GM19240 (cell line): ENCODE measurements at regions not wholly inside any gene's neighbourhood (a gene's known extent, or its start where the extent isn't known, plus 50 kb on each side); places are given as distances from the start of the nearest gene placed in this dataset.

Experiments used
- DNase-seq: peaks from one replicate; pipeline ENCODE4 v3.0.0; 2011; ENCODE audit warnings: low spot score; ENCODE audit not compliant: insufficient read length

- DNase-seq: no peak
These were observed 243.2 kb upstream of the RAB4A start for GRCh38 chr1:229027622-229028182.

- no peak for DNase-seq
These were observed 242.4 kb upstream of the RAB4A start for GRCh38 chr1:229028544-229028943.

GRCh38 chr1:229028987-229029878 lies 241.7 kb upstream of the RAB4A start:
- no peak for DNase-seq

- DNase-seq: no peak
These were observed 241.1 kb upstream of the RAB4A start for GRCh38 chr1:229029879-229030235.

- DNase-seq: no peak
These were observed 240.3 kb upstream of the RAB4A start for GRCh38 chr1:229030630-229031029.

- no peak for DNase-seq
These were observed 239.8 kb upstream of the RAB4A start for GRCh38 chr1:229031061-229031460.

- DNase-seq: no peak
These were observed 239.2 kb upstream of the RAB4A start for GRCh38 chr1:229031481-229032341.

- DNase-seq: no peak
These were observed 238.5 kb upstream of the RAB4A start for GRCh38 chr1:229032375-229032774.

- DNase-seq: no peak
These were observed 237.4 kb upstream of the RAB4A start for GRCh38 chr1:229033480-229033879.

- no peak for DNase-seq
These were observed 236.6 kb upstream of the RAB4A start for GRCh38 chr1:229034342-229034741.

GRCh38 chr1:229035054-229035747 lies 235.7 kb upstream of the RAB4A start:
- DNase-seq: no peak

GRCh38 chr1:229035748-229036082 lies 235.2 kb upstream of the RAB4A start:
- no peak for DNase-seq

GRCh38 chr1:229037806-229038405 lies 233.0 kb upstream of the RAB4A start:
- DNase-seq: no peak

- no peak for DNase-seq
These were observed 230.1 kb upstream of the RAB4A start for GRCh38 chr1:229040630-229041358.

GRCh38 chr1:229041946-229042345 lies 229.0 kb upstream of the RAB4A start:
- DNase-seq: no peak

- no peak for DNase-seq
These were observed 228.4 kb upstream of the RAB4A start for GRCh38 chr1:229042482-229042881.

GRCh38 chr1:229043115-229043514 lies 227.8 kb upstream of the RAB4A start:
- no peak for DNase-seq

GRCh38 chr1:229046251-229046853 lies 224.6 kb upstream of the RAB4A start:
- DNase-seq: no peak

GRCh38 chr1:229047161-229047839 lies 223.6 kb upstream of the RAB4A start:
- DNase-seq: no peak
